ENCODE measurements at regions not wholly inside any gene's neighbourhood (a gene's known extent, or its start where the extent isn't known, plus 50 kb on each side); places are given as distances from the start of the nearest gene placed in this dataset.

- TF ChIP-seq CTCF (IDR thresholded peaks at IDR 0.05; ENCODE audit: low read depth, low read length, poor library complexity, severe bottlenecking), result no peak
- no peak for TF ChIP-seq EZH2phosphoT487 (IDR thresholded peaks at IDR 0.05; ENCODE audit: borderline replicate concordance, low read length)
These were observed 148.2 kb upstream of the C21orf91 start for GRCh38 chr21:17967319-17967718.

Measured in DOHH2 (cell line).